Left forelimb (tissue), 1 donor: ENCODE measurements at regions not wholly inside any gene's neighbourhood (a gene's known extent, or its start where the extent isn't known, plus 50 kb on each side); places are given as distances from the start of the nearest gene placed in this dataset.
"Not testable (repeated sequence)": the region's sequence is repeated elsewhere in the genome, so short reads cannot be mapped to it uniquely, and the experiment has no call there.

Experiments used
- DNase-seq: peaks from one replicate; pipeline ENCODE4 v3.0.0-alpha.2; 2018; ENCODE audit warnings: low spot score

GRCh38 chr13:69649063-69649392 lies 458.6 kb upstream of the ATXN8OS start:
- no peak for DNase-seq

- no peak for DNase-seq
Observed at GRCh38 chr13:69648340-69649062, 459.1 kb upstream of the ATXN8OS start.

GRCh38 chr13:69644447-69644846 lies 463.2 kb upstream of the ATXN8OS start:
- DNase-seq: no peak

- no peak for DNase-seq
Observed at GRCh38 chr13:69641773-69642172, 465.9 kb upstream of the ATXN8OS start.

- DNase-seq: no peak
Observed at GRCh38 chr13:69633044-69633443, 474.6 kb upstream of the ATXN8OS start.

GRCh38 chr13:69623973-69624372 lies 483.7 kb upstream of the ATXN8OS start:
- DNase-seq: no peak

GRCh38 chr13:69619651-69620050 lies 488.0 kb upstream of the ATXN8OS start:
- no peak for DNase-seq

- DNase-seq: no peak
Observed at GRCh38 chr13:69618838-69619237, 488.8 kb upstream of the ATXN8OS start.

GRCh38 chr13:69618393-69618792 lies 489.2 kb upstream of the ATXN8OS start:
- DNase-seq: no peak

GRCh38 chr13:69617587-69617986 lies 490.0 kb upstream of the ATXN8OS start:
- no peak for DNase-seq

GRCh38 chr13:69616396-69616795 lies 491.2 kb upstream of the ATXN8OS start:
- DNase-seq: no peak

- DNase-seq: not testable (repeated sequence)
Observed at GRCh38 chr13:69615055-69615454, 492.6 kb upstream of the ATXN8OS start.

GRCh38 chr13:69604698-69605097 lies 502.9 kb upstream of the ATXN8OS start:
- DNase-seq: no peak

GRCh38 chr13:69603144-69603853 lies 504.3 kb upstream of the ATXN8OS start:
- DNase-seq: no peak

- no peak for DNase-seq
Observed at GRCh38 chr13:69601661-69602060, 506.0 kb upstream of the ATXN8OS start.

- DNase-seq: no peak
Observed at GRCh38 chr13:69600811-69601210, 506.8 kb upstream of the ATXN8OS start.

GRCh38 chr13:69597088-69597487 lies 510.5 kb upstream of the ATXN8OS start:
- no peak for DNase-seq

GRCh38 chr13:69595181-69595580 lies 512.4 kb upstream of the ATXN8OS start:
- DNase-seq: no peak

- no peak for DNase-seq
Observed at GRCh38 chr13:69591437-69591836, 516.2 kb upstream of the ATXN8OS start.

GRCh38 chr13:69589531-69590235 lies 517.9 kb upstream of the ATXN8OS start:
- DNase-seq: no peak

GRCh38 chr13:69585656-69586055 lies 522.0 kb upstream of the ATXN8OS start:
- DNase-seq: no peak

- DNase-seq: no peak
Observed at GRCh38 chr13:69580255-69580654, 527.4 kb upstream of the ATXN8OS start.

- no peak for DNase-seq
Observed at GRCh38 chr13:69579351-69579750, 528.3 kb upstream of the ATXN8OS start.
